ENCODE measurements at regions not wholly inside any gene's neighbourhood (a gene's known extent, or its start where the extent isn't known, plus 50 kb on each side); places are given as distances from the start of the nearest gene placed in this dataset.
A peak's percentile ranks its signal among the peaks of the same experiment; 100 is the strongest.
"Not testable (repeated sequence)": the region's sequence is repeated elsewhere in the genome, so short reads cannot be mapped to it uniquely, and the experiment has no call there.

GRCh38 chr2:65579506-65580235 is 147.3 kb upstream of the SPRED2 start:
- DNase-seq: no peak

GRCh38 chr2:65577654-65578053 is 145.3 kb upstream of the SPRED2 start:
- DNase-seq: no peak

- no peak for DNase-seq
These were observed 144.6 kb upstream of the SPRED2 start for GRCh38 chr2:65576861-65577601.

- DNase-seq: no peak
These were observed 143.9 kb upstream of the SPRED2 start for GRCh38 chr2:65576278-65576677.

- no peak for DNase-seq
These were observed 142.6 kb upstream of the SPRED2 start for GRCh38 chr2:65574993-65575392.

GRCh38 chr2:65568656-65569440 is 136.4 kb upstream of the SPRED2 start:
- not testable (repeated sequence) for DNase-seq

- DNase-seq: no peak
These were observed 134.2 kb upstream of the SPRED2 start for GRCh38 chr2:65566617-65567016.

GRCh38 chr2:65565681-65566080 is 133.3 kb upstream of the SPRED2 start:
- DNase-seq: no peak

GRCh38 chr2:65564299-65564698 is 131.9 kb upstream of the SPRED2 start:
- no peak for DNase-seq

GRCh38 chr2:65562890-65563289 is 130.5 kb upstream of the SPRED2 start:
- no peak for DNase-seq

GRCh38 chr2:65558743-65559142 is 126.3 kb upstream of the SPRED2 start:
- no peak for DNase-seq

- no peak for DNase-seq
These were observed 125.5 kb upstream of the SPRED2 start for GRCh38 chr2:65557616-65558573.

- no peak for DNase-seq
These were observed 122.6 kb upstream of the SPRED2 start for GRCh38 chr2:65554765-65555591.

- DNase-seq: no peak
These were observed 121.2 kb upstream of the SPRED2 start for GRCh38 chr2:65553504-65554074.

- no peak for DNase-seq
These were observed 119.1 kb upstream of the SPRED2 start for GRCh38 chr2:65551528-65551927.

- no peak for DNase-seq
These were observed 117.8 kb upstream of the SPRED2 start for GRCh38 chr2:65550246-65550645.

GRCh38 chr2:65549631-65550030 is 117.2 kb upstream of the SPRED2 start:
- no peak for DNase-seq

- DNase-seq: no peak
These were observed 116.8 kb upstream of the SPRED2 start for GRCh38 chr2:65549257-65549627.

- peak in 4 of 58 donors; percentile 1 to 37 (median 6) for DNase-seq
These were observed 116.3 kb upstream of the SPRED2 start for GRCh38 chr2:65548576-65549256.

Data from anterior cingulate cortex (tissue), 58 donors.